NCI-H82 treated with DMSO at 0.1 percent for 48 hours (cell line): ENCODE measurements at regions not wholly inside any gene's neighbourhood (a gene's known extent, or its start where the extent isn't known, plus 50 kb on each side); places are given as distances from the start of the nearest gene placed in this dataset.
A peak's percentile ranks its signal among the peaks of the same experiment; 100 is the strongest.

Source experiments
- DNase-seq: peaks from one replicate; lab custom pipeline; 2025; ENCODE audit not compliant: unreplicated experiment; lab: John Stamatoyannopoulos, UW

- DNase-seq: no peak
Observed at GRCh38 chr2:48134704-48135103, 179.8 kb upstream of the FOXN2 start.

GRCh38 chr2:48135797-48136196 lies 178.7 kb upstream of the FOXN2 start:
- DNase-seq: no peak

GRCh38 chr2:48137829-48138228 lies 176.7 kb upstream of the FOXN2 start:
- DNase-seq: no peak

GRCh38 chr2:48138898-48139297 lies 175.6 kb upstream of the FOXN2 start:
- no peak for DNase-seq

GRCh38 chr2:48140586-48140985 lies 173.9 kb upstream of the FOXN2 start:
- no peak for DNase-seq

GRCh38 chr2:48144777-48145176 lies 169.7 kb upstream of the FOXN2 start:
- DNase-seq: peak; percentile 16

- DNase-seq: no peak
Observed at GRCh38 chr2:48145845-48146452, 168.5 kb upstream of the FOXN2 start.

GRCh38 chr2:48146552-48146951 lies 167.9 kb upstream of the FOXN2 start:
- DNase-seq: no peak

GRCh38 chr2:48147719-48148118 lies 166.8 kb upstream of the FOXN2 start:
- DNase-seq: no peak

- no peak for DNase-seq
Observed at GRCh38 chr2:48148841-48149430, 165.5 kb upstream of the FOXN2 start.

- DNase-seq: no peak
Observed at GRCh38 chr2:48157150-48157549, 157.3 kb upstream of the FOXN2 start.

GRCh38 chr2:48161628-48162027 lies 152.9 kb upstream of the FOXN2 start:
- DNase-seq: no peak

- DNase-seq: no peak
Observed at GRCh38 chr2:48162742-48163141, 151.7 kb upstream of the FOXN2 start.

GRCh38 chr2:48165070-48165753 lies 149.3 kb upstream of the FOXN2 start:
- no peak for DNase-seq

GRCh38 chr2:48169141-48169592 lies 145.3 kb upstream of the FOXN2 start:
- DNase-seq: no peak

- DNase-seq: no peak
Observed at GRCh38 chr2:48170281-48170680, 144.2 kb upstream of the FOXN2 start.

- no peak for DNase-seq
Observed at GRCh38 chr2:48173141-48173540, 141.3 kb upstream of the FOXN2 start.

- DNase-seq: no peak
Observed at GRCh38 chr2:48174503-48174902, 140.0 kb upstream of the FOXN2 start.

- no peak for DNase-seq
Observed at GRCh38 chr2:48175254-48175653, 139.2 kb upstream of the FOXN2 start.

GRCh38 chr2:48175656-48176055 lies 138.8 kb upstream of the FOXN2 start:
- DNase-seq: no peak

GRCh38 chr2:48176876-48177275 lies 137.6 kb upstream of the FOXN2 start:
- DNase-seq: no peak

GRCh38 chr2:48178611-48179010 lies 135.9 kb upstream of the FOXN2 start:
- no peak for DNase-seq
